Duodenal mucosa (tissue), 2 donors: ENCODE measurements at regions not wholly inside any gene's neighbourhood (a gene's known extent, or its start where the extent isn't known, plus 50 kb on each side); places are given as distances from the start of the nearest gene placed in this dataset.
"Not testable (repeated sequence)": the region's sequence is repeated elsewhere in the genome, so short reads cannot be mapped to it uniquely, and the experiment has no call there.

Experiments used
- H3K27ac ChIP-seq: one replicate; pipeline ENCODE4 v1.7.0; 2013; ENCODE audit warnings: low read depth, low read length
- H3K27me3 ChIP-seq, 2 donors: one replicate each; pipeline ENCODE4 v1.7.0; 2013; ENCODE audit warnings: low read length in 2 of 2, control low read depth in 1 of 2; ENCODE audit not compliant: insufficient read depth in 2 of 2, control insufficient read depth in 1 of 2
- H3K36me3 ChIP-seq, 2 donors: one replicate each; pipeline ENCODE4 v1.7.0; 2013; ENCODE audit warnings: low read length in 2 of 2, control low read depth in 1 of 2; ENCODE audit not compliant: insufficient read depth in 2 of 2, control insufficient read depth in 1 of 2
- H3K4me1 ChIP-seq, 2 donors: one replicate each; pipeline ENCODE4 v1.7.0; 2013; ENCODE audit warnings: low read length in 2 of 2, control low read depth in 1 of 2; ENCODE audit not compliant: insufficient read depth in 2 of 2, control insufficient read depth in 1 of 2
- H3K4me3 ChIP-seq, 2 donors: one replicate each; pipeline ENCODE4 v1.7.0; 2013; ENCODE audit warnings: low read length in 2 of 2, low read depth in 1 of 2
- H3K9ac ChIP-seq, 2 donors: one replicate each; pipeline ENCODE4 v1.7.0; 2013; ENCODE audit warnings: low read length in 2 of 2, low read depth in 1 of 2
- H3K9me3 ChIP-seq, 2 donors: one replicate each; pipeline ENCODE4 v1.7.0; 2013; ENCODE audit warnings: low read length in 2 of 2, control low read depth in 1 of 2; ENCODE audit not compliant: control insufficient read depth in 1 of 2

DNA sequence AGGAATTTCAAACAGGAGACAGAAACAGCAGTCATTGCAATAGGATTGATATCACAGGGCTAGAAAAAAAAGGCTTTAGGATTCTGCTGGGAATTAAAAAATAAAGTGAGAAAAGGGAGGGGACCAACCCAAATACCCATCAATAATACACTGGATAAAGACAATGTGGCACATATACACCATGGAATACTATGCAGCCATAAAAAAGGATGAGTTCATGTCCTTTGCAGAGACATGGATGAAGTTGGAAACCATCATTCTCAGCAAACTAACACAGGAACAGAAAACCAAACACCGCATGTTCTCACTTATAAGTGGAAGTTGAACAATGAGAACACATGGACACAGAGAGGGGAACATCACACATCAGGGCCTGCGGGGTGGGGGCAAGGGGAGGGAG, 86.9 kb upstream of the ODAD2 start:
- not testable (repeated sequence) for H3K4me3 ChIP-seq, H3K36me3 ChIP-seq, H3K9ac ChIP-seq, H3K27ac ChIP-seq, H3K27me3 ChIP-seq, H3K9me3 ChIP-seq, H3K4me1 ChIP-seq

DNA sequence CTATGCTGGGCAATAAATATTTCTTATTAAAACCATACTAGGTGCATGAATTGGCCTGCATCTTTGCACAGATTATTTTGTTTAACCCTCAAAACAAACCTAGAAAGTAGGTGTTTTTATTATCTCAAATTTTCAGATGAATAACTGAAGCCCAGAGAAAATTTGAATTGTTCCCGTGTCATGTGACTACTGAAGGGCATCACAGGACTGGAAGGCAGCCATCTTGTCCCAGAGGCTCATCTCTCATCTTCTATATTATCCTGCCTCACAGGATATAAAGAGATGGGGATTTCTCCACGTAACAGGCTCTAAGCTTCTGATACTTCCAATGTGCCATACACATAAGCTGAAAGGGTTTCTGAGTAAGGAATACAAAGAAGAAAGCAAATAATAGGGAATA, 84.0 kb upstream of the ODAD2 start:
- H3K9ac ChIP-seq = no peak overlapping the region
- H3K27me3 ChIP-seq = no peaks in the 10 kb centered on the region
- no peaks in the 10 kb centered on the region for H3K4me1 ChIP-seq
- H3K27ac ChIP-seq = no peak overlapping the region
- no peak overlapping the region for H3K4me3 ChIP-seq
- H3K9me3 ChIP-seq = no peaks in the 10 kb centered on the region
- no peaks in the 10 kb centered on the region for H3K36me3 ChIP-seq

- Histone ChIP-seq H3K27me3 (no peaks in the 10 kb centered on the region), H3K9me3 (no peaks in the 10 kb centered on the region), H3K9ac (no peak overlapping the region), H3K4me1 (no peaks in the 10 kb centered on the region), H3K27ac (no peak overlapping the region), H3K36me3 (no peaks in the 10 kb centered on the region), H3K4me3 (no peak overlapping the region)
These were observed 83.4 kb upstream of the ODAD2 start for GRCh38 chr10:28082316-28082715.

GRCh38 chr10:28077889-28078288, 79.0 kb upstream of the ODAD2 start:
- Histone ChIP-seq H3K9me3 (peaks cover 0 to 4% of the 10 kb centered on the region in 2 donors), H3K27ac (no peak overlapping the region), H3K9ac (no peak overlapping the region)

DNA sequence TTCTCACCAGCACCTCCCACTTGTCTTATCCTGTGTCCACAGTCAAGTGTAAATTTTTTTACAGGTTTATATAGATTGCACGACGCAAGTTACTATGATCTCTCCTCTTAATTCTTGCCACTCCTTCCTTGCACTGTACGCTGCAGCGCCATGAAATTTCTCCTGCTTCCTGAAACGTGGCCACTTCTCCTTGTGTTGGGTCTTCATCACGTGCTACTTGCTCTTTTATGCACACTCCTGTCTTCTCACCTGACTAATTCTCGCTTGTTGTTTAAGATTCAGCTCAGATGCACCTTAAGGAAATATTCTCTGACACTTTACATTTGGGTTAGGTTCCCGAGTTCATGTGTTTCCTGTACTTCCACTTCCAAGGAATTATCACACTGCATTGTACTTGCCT, 76.5 kb upstream of the ODAD2 start:
- no peaks in the 10 kb centered on the region for H3K4me1 ChIP-seq
- H3K9ac ChIP-seq = no peak overlapping the region
- no peaks in the 10 kb centered on the region for H3K27me3 ChIP-seq
- no peak overlapping the region for H3K4me3 ChIP-seq
- no peak overlapping the region for H3K27ac ChIP-seq
- H3K9me3 ChIP-seq = peaks cover 0 to 4% of the 10 kb centered on the region in 2 donors
- no peaks in the 10 kb centered on the region for H3K36me3 ChIP-seq

More at GRCh38 chr10:28077889-28078288, 79.0 kb upstream of the ODAD2 start:
- H3K27me3 ChIP-seq = no peaks in the 10 kb centered on the region
- no peak overlapping the region for H3K4me3 ChIP-seq
- H3K4me1 ChIP-seq = no peaks in the 10 kb centered on the region
- H3K36me3 ChIP-seq = no peaks in the 10 kb centered on the region

GRCh38 chr10:28072573-28072972, 73.7 kb upstream of the ODAD2 start:
- no peaks in the 10 kb centered on the region for H3K36me3 ChIP-seq
- no peaks in the 10 kb centered on the region for H3K27me3 ChIP-seq
- no peak overlapping the region for H3K9ac ChIP-seq
- no peaks in the 10 kb centered on the region for H3K4me1 ChIP-seq
- no peak overlapping the region for H3K27ac ChIP-seq
- no peak overlapping the region for H3K4me3 ChIP-seq
- peaks cover 0 to 4% of the 10 kb centered on the region in 2 donors for H3K9me3 ChIP-seq

GRCh38 chr10:28060031-28060607, 61.2 kb upstream of the ODAD2 start:
- Histone ChIP-seq H3K27me3 (no peaks in the 10 kb centered on the region), H3K4me3 (no peak overlapping the region), H3K9me3 (no peaks in the 10 kb centered on the region), H3K4me1 (no peaks in the 10 kb centered on the region), H3K9ac (no peak overlapping the region), H3K36me3 (no peaks in the 10 kb centered on the region), H3K27ac (no peak overlapping the region)

- no peaks in the 10 kb centered on the region for H3K4me1 ChIP-seq
- no peak overlapping the region for H3K4me3 ChIP-seq
- H3K27me3 ChIP-seq = no peaks in the 10 kb centered on the region
- H3K9me3 ChIP-seq = no peaks in the 10 kb centered on the region
- H3K36me3 ChIP-seq = no peaks in the 10 kb centered on the region
- H3K27ac ChIP-seq = no peak overlapping the region
- no peak overlapping the region for H3K9ac ChIP-seq
These were observed 59.9 kb upstream of the ODAD2 start for GRCh38 chr10:28058746-28059145.

GRCh38 chr10:28054228-28054860, 55.5 kb upstream of the ODAD2 start:
- Histone ChIP-seq H3K27me3 (no peaks in the 10 kb centered on the region), H3K4me3 (no peak overlapping the region), H3K9ac (no peak overlapping the region), H3K4me1 (no peaks in the 10 kb centered on the region), H3K27ac (no peak overlapping the region), H3K36me3 (no peaks in the 10 kb centered on the region), H3K9me3 (no peaks in the 10 kb centered on the region)

DNA sequence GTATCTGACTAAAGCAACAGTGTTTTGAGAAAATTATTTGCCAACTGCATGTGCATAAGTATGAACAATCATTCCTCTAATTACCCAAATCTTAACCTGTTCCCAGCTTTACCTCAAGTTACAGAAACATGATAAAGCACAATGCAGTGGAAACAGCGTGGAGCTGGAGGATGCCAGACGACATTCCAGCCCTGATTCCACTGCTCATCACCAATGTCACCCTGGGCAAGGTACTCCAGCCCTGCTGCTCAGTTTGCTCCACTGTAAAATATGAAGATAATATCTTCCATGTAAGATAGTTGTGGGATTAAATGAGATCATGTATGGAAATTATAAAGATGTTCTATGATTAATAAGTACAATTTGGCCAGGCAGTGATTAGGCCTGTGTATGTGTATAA, 50.4 kb upstream of the ODAD2 start:
- no peak overlapping the region for H3K4me3 ChIP-seq
- no peak overlapping the region for H3K9ac ChIP-seq
- no peaks in the 10 kb centered on the region for H3K27me3 ChIP-seq
- H3K36me3 ChIP-seq = no peaks in the 10 kb centered on the region
- H3K4me1 ChIP-seq = no peaks in the 10 kb centered on the region
- no peak overlapping the region for H3K27ac ChIP-seq
- H3K9me3 ChIP-seq = no peaks in the 10 kb centered on the region
